GM12874 (cell line): ENCODE measurements at regions not wholly inside any gene's neighbourhood (a gene's known extent, or its start where the extent isn't known, plus 50 kb on each side); places are given as distances from the start of the nearest gene placed in this dataset.

ENCODE experiments used
- TF ChIP-seq, protein P1 (sequence below): IDR thresholded peaks from 2 replicates; pipeline ENCODE4 v1.5.1; 2011; ENCODE audit warnings: low read depth, mild to moderate bottlenecking, control low read depth, low read length, moderate library complexity; ENCODE audit not compliant: insufficient read depth

DNA sequence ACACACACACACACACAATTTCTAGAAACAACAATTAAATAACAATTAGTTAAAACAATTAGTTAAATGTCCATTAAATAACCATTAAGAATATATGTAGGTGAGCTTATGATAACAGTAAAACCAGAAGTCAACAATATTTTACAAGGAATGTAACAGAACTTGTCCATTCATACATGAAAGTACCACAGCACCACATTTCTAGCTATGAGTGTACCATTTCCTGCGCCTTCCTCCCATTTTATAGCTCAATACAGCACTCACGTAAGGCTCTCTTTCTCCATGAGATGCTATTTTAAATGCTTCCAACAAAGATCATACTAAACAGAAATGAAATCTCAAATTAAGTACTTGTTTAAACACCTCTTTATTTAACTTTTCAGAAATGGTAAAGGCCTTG lies 367.3 kb upstream of the ZWINT start:
- TF ChIP-seq, protein P1, sequence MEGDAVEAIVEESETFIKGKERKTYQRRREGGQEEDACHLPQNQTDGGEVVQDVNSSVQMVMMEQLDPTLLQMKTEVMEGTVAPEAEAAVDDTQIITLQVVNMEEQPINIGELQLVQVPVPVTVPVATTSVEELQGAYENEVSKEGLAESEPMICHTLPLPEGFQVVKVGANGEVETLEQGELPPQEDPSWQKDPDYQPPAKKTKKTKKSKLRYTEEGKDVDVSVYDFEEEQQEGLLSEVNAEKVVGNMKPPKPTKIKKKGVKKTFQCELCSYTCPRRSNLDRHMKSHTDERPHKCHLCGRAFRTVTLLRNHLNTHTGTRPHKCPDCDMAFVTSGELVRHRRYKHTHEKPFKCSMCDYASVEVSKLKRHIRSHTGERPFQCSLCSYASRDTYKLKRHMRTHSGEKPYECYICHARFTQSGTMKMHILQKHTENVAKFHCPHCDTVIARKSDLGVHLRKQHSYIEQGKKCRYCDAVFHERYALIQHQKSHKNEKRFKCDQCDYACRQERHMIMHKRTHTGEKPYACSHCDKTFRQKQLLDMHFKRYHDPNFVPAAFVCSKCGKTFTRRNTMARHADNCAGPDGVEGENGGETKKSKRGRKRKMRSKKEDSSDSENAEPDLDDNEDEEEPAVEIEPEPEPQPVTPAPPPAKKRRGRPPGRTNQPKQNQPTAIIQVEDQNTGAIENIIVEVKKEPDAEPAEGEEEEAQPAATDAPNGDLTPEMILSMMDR: no peak

GRCh38 chr10:56722912-56723311 lies 361.9 kb upstream of the ZWINT start:
- TF ChIP-seq, protein P1: no peak

DNA sequence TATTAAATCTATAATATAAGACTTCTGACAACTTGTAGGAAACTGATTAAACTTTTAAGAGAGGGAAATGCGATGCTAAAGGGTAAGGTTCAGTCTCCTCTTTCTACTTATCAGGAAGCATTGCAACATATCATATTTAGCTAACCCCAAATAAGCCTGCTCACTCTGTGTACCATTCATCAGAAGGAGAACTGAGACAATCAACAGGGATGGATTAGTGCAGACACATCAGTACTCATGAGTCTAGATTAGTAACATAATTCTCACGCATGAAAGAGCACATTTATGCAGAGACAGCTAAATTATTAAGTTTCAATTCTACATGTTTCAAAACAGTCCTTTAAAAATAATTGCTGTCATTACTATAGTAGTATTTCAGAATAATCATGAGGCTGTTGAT lies 354.2 kb upstream of the ZWINT start:
- TF ChIP-seq, protein P1: no peak

DNA sequence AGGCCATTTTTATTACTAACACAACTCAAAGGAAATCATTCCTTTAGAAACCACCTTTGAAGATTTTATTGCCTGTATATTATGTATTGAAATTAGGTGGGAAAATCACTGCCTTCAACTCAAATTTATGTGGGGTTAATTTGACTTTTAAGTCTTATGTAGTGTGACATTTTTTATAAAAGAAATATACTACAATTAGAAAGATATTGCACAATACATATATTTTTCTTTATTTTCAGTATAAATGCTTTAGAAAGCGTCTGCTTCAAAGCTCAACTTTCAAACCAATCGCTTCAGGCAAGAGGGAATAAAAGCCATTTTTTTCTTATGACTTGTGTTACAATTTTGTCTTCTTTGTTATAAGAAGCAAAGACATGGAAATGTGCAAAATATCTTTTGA lies 337.4 kb upstream of the ZWINT start:
- TF ChIP-seq, protein P1: no peak

DNA sequence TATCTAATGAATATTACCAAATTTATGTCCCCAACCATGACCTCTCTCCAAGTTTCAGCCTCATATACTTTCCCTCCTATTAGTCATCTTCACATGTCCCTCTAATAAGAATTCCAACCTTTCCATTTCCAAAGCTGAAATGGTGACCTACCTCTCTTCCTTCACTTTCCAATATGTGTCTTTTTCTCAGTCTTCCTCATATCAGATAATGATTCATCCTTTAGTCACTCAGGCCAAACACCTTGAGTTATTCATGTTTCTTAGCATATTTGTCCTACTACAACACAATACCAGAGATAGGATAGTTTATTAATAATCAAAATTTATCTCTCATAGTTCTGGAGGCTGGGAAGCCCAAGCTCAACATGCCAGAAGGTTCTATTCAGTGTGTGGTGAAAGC lies 318.5 kb upstream of the ZWINT start:
- TF ChIP-seq, protein P1: no peak

- TF ChIP-seq, protein P1: no peak
Observed at GRCh38 chr10:56662765-56663447, 301.8 kb upstream of the ZWINT start.

- TF ChIP-seq, protein P1: no peak
Observed at GRCh38 chr10:56653289-56653688, 292.2 kb upstream of the ZWINT start.
